Keratinocyte (primary cell): ENCODE measurements at regions not wholly inside any gene's neighbourhood (a gene's known extent, or its start where the extent isn't known, plus 50 kb on each side); places are given as distances from the start of the nearest gene placed in this dataset.

Experiments
- DNase-seq: peaks from one replicate; pipeline ENCODE4 v3.0.0-alpha.2; 2011; ENCODE audit warnings: low read depth, missing footprints, low spot score
- FAIRE-seq: peaks from 2 replicates; lab custom pipeline; 2011; peaks lifted over from hg19 to GRCh38; lab: Jason Lieb, UNC
- H2AFZ ChIP-seq: 2 replicates; pipeline ENCODE4 v1.6.0; 2012; ENCODE audit warnings: low read length, control low read depth, inconsistent platforms; ENCODE audit not compliant: control insufficient read depth
- H3K27ac ChIP-seq: 2 replicates; pipeline ENCODE4 v1.5.1; 2011; ENCODE audit warnings: low read length; ENCODE audit not compliant: control insufficient read depth, insufficient read depth
- H3K27me3 ChIP-seq: 3 replicates; pipeline ENCODE4 v1.6.0; 2011; ENCODE audit warnings: low read length; ENCODE audit not compliant: control insufficient read depth, insufficient read depth; ENCODE audit errors: extremely low read depth
- H3K36me3 ChIP-seq, 2 experiments: 2 replicates in 1 of 2; 3 replicates in 1 of 2; pipeline ENCODE4 v1.5.1; 2011; ENCODE audit warnings: low read length in 2 of 2, mild to moderate bottlenecking in 1 of 2; ENCODE audit not compliant: control insufficient read depth in 2 of 2, insufficient read depth in 2 of 2; ENCODE audit errors: extremely low read depth in 1 of 2
- H3K4me1 ChIP-seq: 3 replicates; pipeline ENCODE4 v1.5.1; 2011; ENCODE audit warnings: low read length; ENCODE audit not compliant: control insufficient read depth, insufficient read depth; ENCODE audit errors: extremely low read depth
- H3K4me2 ChIP-seq: 3 replicates; pipeline ENCODE4 v1.6.0; 2011; ENCODE audit warnings: low read depth, low read length; ENCODE audit not compliant: control insufficient read depth, insufficient read depth; ENCODE audit errors: extremely low read depth
- H3K4me3 ChIP-seq, 3 experiments: fragments of 200-600 bp in 1 of 3; sonication (generic) in 1 of 3; 2 replicates in 2 of 3; 3 replicates in 1 of 3; pipeline ENCODE4 v1.5.1; 2011 to 2016; ENCODE audit warnings: low read length in 3 of 3, mild to moderate bottlenecking in 3 of 3, control low read depth in 2 of 3, inconsistent platforms in 1 of 3, low read depth in 1 of 3, mixed read lengths in 1 of 3, mixed run types in 1 of 3, moderate library complexity in 1 of 3; ENCODE audit not compliant: control insufficient read depth in 2 of 3, insufficient read depth in 2 of 3; ENCODE audit errors: extremely low read depth in 1 of 3
- H3K79me2 ChIP-seq: 2 replicates; pipeline ENCODE4 v1.6.0; 2012; ENCODE audit warnings: low read length; ENCODE audit not compliant: control insufficient read depth, insufficient read depth
- H3K9ac ChIP-seq: 3 replicates; pipeline ENCODE4 v1.6.0; 2011; ENCODE audit warnings: low read length; ENCODE audit not compliant: control insufficient read depth, insufficient read depth; ENCODE audit errors: extremely low read depth
- H3K9me1 ChIP-seq: 3 replicates; pipeline ENCODE4 v1.6.0; 2011; ENCODE audit warnings: low read length; ENCODE audit not compliant: control insufficient read depth, insufficient read depth; ENCODE audit errors: extremely low read depth
- H3K9me3 ChIP-seq: 2 replicates; pipeline ENCODE4 v1.5.1; 2012; ENCODE audit warnings: low read depth, low read length; ENCODE audit not compliant: control insufficient read depth
- H4K20me1 ChIP-seq: 3 replicates; pipeline ENCODE4 v1.6.0; 2011; ENCODE audit warnings: low read length; ENCODE audit not compliant: control insufficient read depth, insufficient read depth; ENCODE audit errors: extremely low read depth
- EZH2 ChIP-seq: IDR thresholded peaks from one replicate; pipeline ENCODE4 v1.6.1; 2012; ENCODE audit warnings: inconsistent platforms, mild to moderate bottlenecking, low read length, moderate library complexity
- dilution Hi-C: fragments of 300-500 bp; cut with MboI; formaldehyde crosslinking; loops from one replicate; pipeline ENCODE4 v1.7.0; 2020; ENCODE audit warnings: low sequenced_read_pairs; ENCODE audit not compliant: extremely low pct_ligation_motif_present
- TF ChIP-seq, protein P1 (sequence below), 3 experiments: IDR thresholded peaks in 1 of 3; conservative IDR thresholded peaks in 1 of 3; optimal IDR thresholded peaks in 1 of 3; 2 replicates in 2 of 3; 3 replicates in 1 of 3; pipeline versions ENCODE3 to v1.5.1; 2011; ENCODE audit warnings: low read length in 3 of 3, mild to moderate bottlenecking in 3 of 3, moderate library complexity in 2 of 3, control low read depth in 1 of 3, inconsistent platforms in 1 of 3; ENCODE audit not compliant: insufficient read depth in 2 of 3; ENCODE audit errors: extremely low read depth in 1 of 3

- H3K27me3 ChIP-seq = no peaks in the 10 kb centered on the region
- no peak overlapping the region for H3K4me2 ChIP-seq
- DNase-seq (no peak), FAIRE-seq (no peak)
- no peaks in the 10 kb centered on the region for H3K9me3 ChIP-seq
- no peak overlapping the region for H3K4me3 ChIP-seq
- no peak overlapping the region for H2AFZ ChIP-seq
- TF ChIP-seq, protein P1, sequence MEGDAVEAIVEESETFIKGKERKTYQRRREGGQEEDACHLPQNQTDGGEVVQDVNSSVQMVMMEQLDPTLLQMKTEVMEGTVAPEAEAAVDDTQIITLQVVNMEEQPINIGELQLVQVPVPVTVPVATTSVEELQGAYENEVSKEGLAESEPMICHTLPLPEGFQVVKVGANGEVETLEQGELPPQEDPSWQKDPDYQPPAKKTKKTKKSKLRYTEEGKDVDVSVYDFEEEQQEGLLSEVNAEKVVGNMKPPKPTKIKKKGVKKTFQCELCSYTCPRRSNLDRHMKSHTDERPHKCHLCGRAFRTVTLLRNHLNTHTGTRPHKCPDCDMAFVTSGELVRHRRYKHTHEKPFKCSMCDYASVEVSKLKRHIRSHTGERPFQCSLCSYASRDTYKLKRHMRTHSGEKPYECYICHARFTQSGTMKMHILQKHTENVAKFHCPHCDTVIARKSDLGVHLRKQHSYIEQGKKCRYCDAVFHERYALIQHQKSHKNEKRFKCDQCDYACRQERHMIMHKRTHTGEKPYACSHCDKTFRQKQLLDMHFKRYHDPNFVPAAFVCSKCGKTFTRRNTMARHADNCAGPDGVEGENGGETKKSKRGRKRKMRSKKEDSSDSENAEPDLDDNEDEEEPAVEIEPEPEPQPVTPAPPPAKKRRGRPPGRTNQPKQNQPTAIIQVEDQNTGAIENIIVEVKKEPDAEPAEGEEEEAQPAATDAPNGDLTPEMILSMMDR (optimal IDR thresholded peaks at IDR 0.05 in 1 of 3, IDR thresholded peaks at IDR 0.05 in 1 of 3, conservative IDR thresholded peaks at IDR 0.05 in 1 of 3; ENCODE audit: extremely low read depth in 1 of 3, insufficient read depth in 2 of 3, low read length in 3 of 3) = no peak
- TF ChIP-seq EZH2 = no peak
- H3K9ac ChIP-seq = no peak overlapping the region
- H3K9me1 ChIP-seq = no peaks in the 10 kb centered on the region
- no peaks in the 10 kb centered on the region for H3K36me3 ChIP-seq
- no peaks in the 10 kb centered on the region for H4K20me1 ChIP-seq
- no peaks in the 10 kb centered on the region for H3K79me2 ChIP-seq
- dilution Hi-C loops = no loop called here
- no peaks in the 10 kb centered on the region for H3K4me1 ChIP-seq
- H3K27ac ChIP-seq = no peak overlapping the region
Measured at GRCh38 chr6:102670735-102671134, 1277.2 kb downstream of the GRIK2 start.

DNA sequence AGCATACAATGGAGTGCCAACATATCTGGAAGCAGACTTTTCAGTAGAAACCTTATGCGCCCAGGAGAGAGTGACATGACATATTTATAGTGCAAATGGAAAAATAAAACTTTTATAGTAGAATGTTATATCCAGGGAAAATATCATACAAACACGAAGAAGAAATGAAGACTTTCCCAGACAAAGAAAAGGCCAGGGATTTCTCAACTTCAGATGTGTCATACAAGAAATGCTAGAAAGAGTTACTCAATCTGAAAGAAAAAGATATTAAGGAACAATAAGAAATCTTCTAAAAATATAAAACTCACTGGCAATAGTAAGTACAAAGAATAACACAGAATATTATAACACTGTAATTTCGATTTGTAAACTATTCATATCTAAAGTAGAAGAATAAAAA, 1269.3 kb downstream of the GRIK2 start:
- no peaks in the 10 kb centered on the region for H3K36me3 ChIP-seq
- no peak for FAIRE-seq

More for the DNA sequence above, 1269.3 kb downstream of the GRIK2 start:
- Histone ChIP-seq H3K79me2 (no peaks in the 10 kb centered on the region), H3K9me1 (no peaks in the 10 kb centered on the region), H3K27me3 (no peaks in the 10 kb centered on the region), H3K4me1 (no peaks in the 10 kb centered on the region), H3K9me3 (no peaks in the 10 kb centered on the region), H4K20me1 (no peaks in the 10 kb centered on the region), H3K4me2 (no peak overlapping the region), H3K9ac (no peak overlapping the region), H3K27ac (no peak overlapping the region), H2AFZ (no peak overlapping the region), H3K4me3 (no peak overlapping the region)
- dilution Hi-C loops = no loop called here
- TF ChIP-seq, protein P1 (optimal IDR thresholded peaks at IDR 0.05 in 1 of 3, IDR thresholded peaks at IDR 0.05 in 1 of 3, conservative IDR thresholded peaks at IDR 0.05 in 1 of 3; ENCODE audit: extremely low read depth in 1 of 3, insufficient read depth in 2 of 3, low read length in 3 of 3) = no peak
- no peak for TF ChIP-seq EZH2
- no peak for DNase-seq
